Naive thymus-derived CD4-positive, alpha-beta T cell (primary cell): ENCODE measurements at regions not wholly inside any gene's neighbourhood (a gene's known extent, or its start where the extent isn't known, plus 50 kb on each side); places are given as distances from the start of the nearest gene placed in this dataset.

Experiments used
- ATAC-seq: fragments of 150-1000 bp; cut with Tn5 transposase; 2 replicates; pipeline ENCODE4 v1.10.0; 2021; ENCODE audit warnings: mild to moderate bottlenecking, moderate library complexity
- CTCF ChIA-PET: fragments of 350-600 bp; sonication (Branson Sonifier 250); formaldehyde crosslinking; loops from one replicate; lab custom pipeline; 2021; ENCODE audit warnings: antibody characterized with exemption; lab: Charles Lee
- POLR2A ChIA-PET: fragments of 350-600 bp; sonication (Branson Sonifier 250); formaldehyde crosslinking; loops from one replicate; lab custom pipeline; 2021; ENCODE audit warnings: antibody characterized with exemption, inconsistent platforms; lab: Charles Lee
- DNase-seq, 9 donors: peaks; one replicate each; pipeline versions ENCODE4 v3.0.0 to v3.0.0-alpha.2; 2020 to 2022; ENCODE audit warnings: mixed read lengths in 1 of 9
- H3K27ac ChIP-seq: one replicate; pipeline ENCODE4 v1.7.0; 2013; ENCODE audit warnings: mild to moderate bottlenecking, low read depth, low read length, moderate library complexity
- H3K27me3 ChIP-seq, 2 donors: one replicate each; pipeline ENCODE4 v1.7.0; 2013; ENCODE audit warnings: low read length in 2 of 2, mild to moderate bottlenecking in 2 of 2, moderate library complexity in 2 of 2; ENCODE audit not compliant: control insufficient read depth in 2 of 2, insufficient read depth in 2 of 2
- H3K36me3 ChIP-seq, 3 experiments: 1 replicate in 2 of 3; 2 replicates in 1 of 3; pipeline ENCODE4 v1.7.0; 2013; ENCODE audit warnings: low read length in 3 of 3, mild to moderate bottlenecking in 3 of 3, moderate library complexity in 1 of 3; ENCODE audit not compliant: insufficient read depth in 3 of 3, control insufficient read depth in 2 of 3
- H3K4me1 ChIP-seq, 2 donors: one replicate each; pipeline ENCODE4 v1.7.0; 2013; ENCODE audit warnings: low read length in 2 of 2, mild to moderate bottlenecking in 2 of 2, moderate library complexity in 1 of 2; ENCODE audit not compliant: control insufficient read depth in 2 of 2, insufficient read depth in 2 of 2
- H3K4me3 ChIP-seq: 2 replicates; pipeline ENCODE4 v1.7.0; 2013; ENCODE audit warnings: mild to moderate bottlenecking, low read length
- H3K9me3 ChIP-seq, 3 experiments: 1 replicate in 2 of 3; 2 replicates in 1 of 3; pipeline ENCODE4 v1.7.0; 2013; ENCODE audit warnings: low read length in 3 of 3; ENCODE audit not compliant: control insufficient read depth in 2 of 3
- H3K27ac Mint-ChIP-seq, 9 donors: one replicate each; pipeline ENCODE4 v1.8.0; 2020 to 2022; ENCODE audit warnings: mixed read lengths in 9 of 9, mild to moderate bottlenecking in 8 of 9, moderate library complexity in 5 of 9, inconsistent platforms in 2 of 9
- H3K27me3 Mint-ChIP-seq, 5 donors: one replicate each; pipeline ENCODE4 v1.8.0; 2021 to 2022; ENCODE audit warnings: mixed read lengths in 5 of 5, mild to moderate bottlenecking in 1 of 5
- H3K36me3 Mint-ChIP-seq, 5 donors: one replicate each; pipeline ENCODE4 v1.8.0; 2020 to 2022; ENCODE audit warnings: mixed read lengths in 5 of 5, mild to moderate bottlenecking in 3 of 5, inconsistent platforms in 1 of 5
- H3K4me1 Mint-ChIP-seq, 7 donors: one replicate each; pipeline ENCODE4 v1.8.0; 2020 to 2022; ENCODE audit warnings: mixed read lengths in 7 of 7, mild to moderate bottlenecking in 3 of 7, inconsistent platforms in 1 of 7
- H3K4me3 Mint-ChIP-seq, 10 donors: one replicate each; pipeline ENCODE4 v1.8.0; 2020 to 2022; ENCODE audit warnings: mild to moderate bottlenecking in 10 of 10, mixed read lengths in 10 of 10, moderate library complexity in 6 of 10, inconsistent platforms in 2 of 10
- H3K9me3 Mint-ChIP-seq, 11 donors: one replicate each; pipeline ENCODE4 v1.8.0; 2020 to 2022; ENCODE audit warnings: mixed read lengths in 11 of 11, mild to moderate bottlenecking in 4 of 11, inconsistent platforms in 1 of 11, moderate library complexity in 1 of 11
- intact Hi-C, 2 donors: fragments of 100-400 bp; cut with micrococcal nuclease; formaldehyde crosslinking; loops; one replicate each; pipeline ENCODE4 v1.15.1; 2023

DNA sequence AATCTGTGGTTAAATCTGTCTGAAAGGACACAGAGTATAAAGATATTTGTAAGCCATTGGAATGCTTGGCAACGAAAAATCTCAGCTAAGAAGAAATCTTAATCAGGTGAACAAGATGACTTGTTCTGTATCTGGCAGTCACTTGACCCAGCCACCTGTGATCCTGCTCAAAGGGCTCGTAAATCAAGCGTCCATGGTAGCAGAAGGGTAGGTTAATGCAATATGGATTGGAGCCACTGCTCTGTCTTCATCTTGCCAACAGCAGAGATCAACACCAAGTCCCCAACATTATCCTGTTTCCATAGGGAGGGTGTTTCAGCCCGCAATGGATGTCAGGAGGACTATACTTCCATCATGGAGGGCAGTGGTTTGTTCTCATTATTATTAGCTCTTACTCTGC, 378.4 kb downstream of the CDH7 start:
- Mint-ChIP-seq H3K4me3 (no peak overlapping the region), H3K27me3 (no peaks in the 10 kb centered on the region), H3K27ac (no peak overlapping the region), H3K36me3 (no peaks in the 10 kb centered on the region), H3K4me1 (no peaks in the 10 kb centered on the region), H3K9me3 (peaks cover 0 to 16% (median 1%) of the 10 kb centered on the region in 11 donors)
- H3K27me3 ChIP-seq, result no peaks in the 10 kb centered on the region
- no peaks in the 10 kb centered on the region for H3K36me3 ChIP-seq
- CTCF ChIA-PET, result no interaction called here
- ATAC-seq (no peak), DNase-seq (no peak)
- no peaks in the 10 kb centered on the region for H3K9me3 ChIP-seq
- no peak overlapping the region for H3K27ac ChIP-seq
- no peaks in the 10 kb centered on the region for H3K4me1 ChIP-seq
- intact Hi-C loops, result no loop called here
- H3K4me3 ChIP-seq, result no peak overlapping the region
- POLR2A ChIA-PET, result no interaction called here

GRCh38 chr18:66126266-66126665, 375.5 kb downstream of the CDH7 start:
- H3K36me3 ChIP-seq, result no peaks in the 10 kb centered on the region
- H3K36me3 Mint-ChIP-seq, result no peaks in the 10 kb centered on the region
- no peaks in the 10 kb centered on the region for H3K27me3 ChIP-seq
- no peaks in the 10 kb centered on the region for H3K9me3 ChIP-seq
- H3K27me3 Mint-ChIP-seq, result no peaks in the 10 kb centered on the region
- H3K9me3 Mint-ChIP-seq, result peaks cover 0 to 16% (median 0%) of the 10 kb centered on the region in 11 donors
- no peak overlapping the region for H3K27ac Mint-ChIP-seq
- ATAC-seq (no peak), DNase-seq (no peak)
- H3K4me1 ChIP-seq, result no peaks in the 10 kb centered on the region
- H3K4me1 Mint-ChIP-seq, result no peaks in the 10 kb centered on the region
- H3K4me3 Mint-ChIP-seq, result no peak overlapping the region
- CTCF ChIA-PET, result no interaction called here
- H3K27ac ChIP-seq, result no peak overlapping the region
- intact Hi-C loops, result no loop called here
- H3K4me3 ChIP-seq, result no peak overlapping the region
- POLR2A ChIA-PET, result no interaction called here

- Histone ChIP-seq H3K27me3 (no peaks in the 10 kb centered on the region), H3K36me3 (no peaks in the 10 kb centered on the region), H3K4me1 (no peaks in the 10 kb centered on the region), H3K27ac (no peak overlapping the region), H3K4me3 (no peak overlapping the region), H3K9me3 (no peaks in the 10 kb centered on the region)
- ChIA-PET POLR2A (no interaction called here), CTCF (no interaction called here)
- Mint-ChIP-seq H3K4me3 (no peak overlapping the region), H3K36me3 (no peaks in the 10 kb centered on the region), H3K27ac (no peak overlapping the region), H3K9me3 (peaks cover 0 to 11% (median 0%) of the 10 kb centered on the region in 11 donors), H3K27me3 (no peaks in the 10 kb centered on the region), H3K4me1 (no peaks in the 10 kb centered on the region)
- no peak for ATAC-seq
- no peak for DNase-seq
- intact Hi-C loops, result no loop called here
Measured at GRCh38 chr18:66124394-66124793, 373.6 kb downstream of the CDH7 start.

DNA sequence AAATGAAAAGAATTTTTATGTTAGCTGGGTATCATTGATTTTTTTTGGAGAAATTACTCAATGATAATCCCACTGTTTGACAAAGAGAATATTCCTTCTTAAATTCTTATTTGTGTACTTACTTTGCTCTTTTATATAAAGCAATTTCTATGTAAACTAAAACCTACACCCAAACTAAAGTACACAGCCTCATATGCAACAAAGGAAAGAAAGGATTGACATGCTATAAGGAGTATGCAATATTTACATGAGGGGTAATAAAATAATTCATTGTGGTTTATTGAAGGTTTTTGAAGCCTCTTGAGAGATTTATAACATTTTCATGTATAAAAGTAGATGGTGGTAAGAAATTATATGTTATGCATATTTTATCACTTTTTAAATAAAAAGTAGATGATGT, 368.5 kb downstream of the CDH7 start:
- H3K9me3 Mint-ChIP-seq, result peaks cover 0 to 6% (median 2%) of the 10 kb centered on the region in 11 donors
- POLR2A ChIA-PET, result no interaction called here

GRCh38 chr18:66111018-66111417, 360.2 kb downstream of the CDH7 start:
- Histone ChIP-seq H3K9me3 (no peaks in the 10 kb centered on the region), H3K27me3 (no peaks in the 10 kb centered on the region), H3K4me3 (no peak overlapping the region), H3K4me1 (no peaks in the 10 kb centered on the region), H3K27ac (no peak overlapping the region), H3K36me3 (no peaks in the 10 kb centered on the region)
- H3K9me3 Mint-ChIP-seq, result peaks cover 0 to 17% (median 5%) of the 10 kb centered on the region in 11 donors
- no peaks in the 10 kb centered on the region for H3K27me3 Mint-ChIP-seq
- ATAC-seq (no peak), DNase-seq (no peak)
- ChIA-PET CTCF (no interaction called here), POLR2A (no interaction called here)
- intact Hi-C loops, result no loop called here
- H3K4me1 Mint-ChIP-seq, result no peaks in the 10 kb centered on the region
- no peak overlapping the region for H3K27ac Mint-ChIP-seq
- no peaks in the 10 kb centered on the region for H3K36me3 Mint-ChIP-seq
- H3K4me3 Mint-ChIP-seq, result no peak overlapping the region

More for the DNA sequence above, 368.5 kb downstream of the CDH7 start:
- H3K27me3 Mint-ChIP-seq, result no peaks in the 10 kb centered on the region
- no peak overlapping the region for H3K4me3 Mint-ChIP-seq
- ATAC-seq, result no peak
- no peak overlapping the region for H3K27ac Mint-ChIP-seq
- H3K27me3 ChIP-seq, result no peaks in the 10 kb centered on the region
- DNase-seq, result no peak
- no peaks in the 10 kb centered on the region for H3K4me1 ChIP-seq
- H3K4me3 ChIP-seq, result no peak overlapping the region
- no peaks in the 10 kb centered on the region for H3K36me3 Mint-ChIP-seq
- H3K36me3 ChIP-seq, result no peaks in the 10 kb centered on the region
- intact Hi-C loops, result no loop called here
- CTCF ChIA-PET, result no interaction called here
- H3K27ac ChIP-seq, result no peak overlapping the region
- no peaks in the 10 kb centered on the region for H3K4me1 Mint-ChIP-seq
- H3K9me3 ChIP-seq, result no peaks in the 10 kb centered on the region

DNA sequence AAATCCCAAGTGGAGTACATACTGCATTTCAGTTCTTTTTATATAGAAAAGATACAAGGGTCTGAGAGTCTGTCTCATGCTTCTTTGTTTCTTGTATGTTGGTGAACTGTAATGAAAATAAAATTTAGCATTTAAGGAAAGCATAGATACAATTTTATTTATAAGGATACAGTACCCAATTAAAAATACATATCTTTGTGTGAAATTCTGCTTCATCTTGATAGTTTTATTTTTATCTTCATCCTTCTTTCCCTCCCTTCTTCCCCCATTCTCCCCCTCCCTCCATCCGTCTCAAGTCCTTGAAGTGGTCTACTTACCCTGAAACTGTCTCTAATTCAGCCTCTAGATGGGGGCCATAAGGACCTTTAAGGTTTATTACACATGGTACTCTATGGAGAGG, 359.8 kb downstream of the CDH7 start:
- intact Hi-C loops, result no loop called here
- peaks cover 0 to 15% (median 5%) of the 10 kb centered on the region in 11 donors for H3K9me3 Mint-ChIP-seq
- no peak overlapping the region for H3K4me3 ChIP-seq
- DNase-seq (no peak), ATAC-seq (no peak)
- H3K4me1 ChIP-seq, result no peaks in the 10 kb centered on the region
- no peak overlapping the region for H3K4me3 Mint-ChIP-seq
- H3K9me3 ChIP-seq, result no peaks in the 10 kb centered on the region
- no peaks in the 10 kb centered on the region for H3K36me3 ChIP-seq
- CTCF ChIA-PET, result no interaction called here
- no peaks in the 10 kb centered on the region for H3K36me3 Mint-ChIP-seq
- no peaks in the 10 kb centered on the region for H3K27me3 ChIP-seq
- H3K27me3 Mint-ChIP-seq, result no peaks in the 10 kb centered on the region
- H3K4me1 Mint-ChIP-seq, result no peaks in the 10 kb centered on the region
- POLR2A ChIA-PET, result no interaction called here
- H3K27ac ChIP-seq, result no peak overlapping the region
- H3K27ac Mint-ChIP-seq, result no peak overlapping the region

- Mint-ChIP-seq H3K27ac (no peak overlapping the region), H3K9me3 (peaks cover 0 to 16% (median 5%) of the 10 kb centered on the region in 11 donors), H3K4me1 (no peaks in the 10 kb centered on the region), H3K4me3 (no peak overlapping the region), H3K36me3 (no peaks in the 10 kb centered on the region), H3K27me3 (no peaks in the 10 kb centered on the region)
- H3K27ac ChIP-seq, result no peak overlapping the region
- H3K4me3 ChIP-seq, result no peak overlapping the region
- POLR2A ChIA-PET, result no interaction called here
- no peaks in the 10 kb centered on the region for H3K4me1 ChIP-seq
- CTCF ChIA-PET, result no interaction called here
- intact Hi-C loops, result no loop called here
- no peaks in the 10 kb centered on the region for H3K36me3 ChIP-seq
- no peaks in the 10 kb centered on the region for H3K9me3 ChIP-seq
- no peaks in the 10 kb centered on the region for H3K27me3 ChIP-seq
- DNase-seq, result no peak
- ATAC-seq, result no peak
Measured at GRCh38 chr18:66109981-66110380, 359.2 kb downstream of the CDH7 start.
